ENCODE measurements at regions not wholly inside any gene's neighbourhood (a gene's known extent, or its start where the extent isn't known, plus 50 kb on each side); places are given as distances from the start of the nearest gene placed in this dataset.
"Not testable (repeated sequence)": the region's sequence is repeated elsewhere in the genome, so short reads cannot be mapped to it uniquely, and the experiment has no call there.

DNA sequence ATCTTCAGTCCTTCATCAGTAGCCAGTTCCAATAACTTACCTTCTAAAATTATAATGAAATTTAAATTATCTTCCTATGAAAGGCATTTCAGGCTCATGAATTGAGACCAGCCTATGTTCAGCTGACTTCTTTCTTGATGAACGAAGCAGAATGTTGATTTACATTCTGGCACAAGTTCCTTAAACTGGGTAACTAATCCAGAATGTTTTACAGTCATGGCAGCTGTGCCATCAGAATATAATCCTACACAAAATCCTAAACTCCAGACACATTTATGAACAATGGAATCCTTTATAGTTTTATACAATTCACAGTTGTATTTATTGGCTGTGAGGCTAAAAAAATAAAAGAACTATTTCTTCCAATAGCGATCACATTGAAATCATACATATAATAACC, 97.3 kb upstream of the CPM start:
- DNase-seq = no peak

DNA sequence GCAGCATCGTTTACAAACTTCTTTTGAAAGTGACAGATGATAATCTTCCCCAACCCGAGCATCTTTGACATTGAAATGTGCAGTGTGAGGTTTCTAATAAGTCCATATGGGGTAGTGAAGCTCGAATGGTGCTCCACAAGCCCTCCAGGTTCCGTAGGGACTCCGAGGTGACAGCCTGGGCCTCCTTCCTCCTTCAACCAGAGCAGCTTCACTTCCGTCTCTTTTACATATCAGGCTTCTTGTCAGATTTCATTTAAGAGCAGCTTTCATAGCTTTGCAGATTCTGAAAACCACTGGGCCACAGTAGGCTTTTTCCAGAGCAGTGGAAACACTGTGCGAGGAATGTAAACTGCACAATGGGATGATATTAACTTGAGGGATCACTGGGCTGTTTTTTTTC, 103.6 kb upstream of the CPM start:
- DNase-seq = no peak

DNA sequence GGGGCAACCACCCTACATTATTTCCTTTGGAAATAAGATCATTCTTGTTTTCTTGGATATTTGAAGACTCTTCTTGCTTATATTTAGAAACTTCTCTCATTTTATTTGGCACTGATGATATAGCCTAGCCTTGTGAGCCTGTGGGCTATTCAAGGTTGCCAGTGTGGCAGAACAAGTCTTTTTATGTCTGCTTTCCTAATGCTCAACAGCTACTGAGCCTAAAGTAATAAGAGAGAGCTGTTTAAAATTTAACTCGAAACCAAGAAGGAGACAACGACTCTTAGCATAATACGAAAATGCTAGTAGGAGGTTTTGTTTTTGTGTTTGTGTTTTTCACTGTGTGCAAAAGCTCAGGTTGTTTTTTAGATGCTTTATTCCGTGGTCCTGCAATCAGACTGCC, 104.0 kb upstream of the CPM start:
- no peak for DNase-seq

GRCh38 chr12:69039911-69040310, 106.9 kb upstream of the CPM start:
- DNase-seq = peak; percentile 43

DNA sequence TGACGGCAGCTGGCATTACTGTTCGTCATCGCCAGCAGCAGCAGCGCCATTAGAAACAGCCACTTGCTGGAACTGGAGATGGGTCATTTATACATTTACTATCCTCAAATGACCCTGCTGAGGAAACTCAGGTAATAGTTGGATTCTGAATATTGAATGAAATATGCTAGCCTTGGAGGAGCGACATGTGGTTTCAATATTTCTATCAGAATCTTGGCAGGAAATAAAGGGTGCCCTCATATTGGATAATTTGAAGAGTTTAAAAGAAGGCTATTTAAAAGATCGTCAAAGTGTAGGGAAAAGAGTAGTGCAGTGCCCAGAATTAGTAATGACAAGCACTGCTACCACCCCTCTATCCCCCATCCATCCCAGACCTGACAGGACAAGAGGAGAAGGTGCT, 109.6 kb upstream of the CPM start:
- DNase-seq = no peak

- no peak for DNase-seq
Measured at GRCh38 chr12:69042970-69043369, 110.0 kb upstream of the CPM start.

DNA sequence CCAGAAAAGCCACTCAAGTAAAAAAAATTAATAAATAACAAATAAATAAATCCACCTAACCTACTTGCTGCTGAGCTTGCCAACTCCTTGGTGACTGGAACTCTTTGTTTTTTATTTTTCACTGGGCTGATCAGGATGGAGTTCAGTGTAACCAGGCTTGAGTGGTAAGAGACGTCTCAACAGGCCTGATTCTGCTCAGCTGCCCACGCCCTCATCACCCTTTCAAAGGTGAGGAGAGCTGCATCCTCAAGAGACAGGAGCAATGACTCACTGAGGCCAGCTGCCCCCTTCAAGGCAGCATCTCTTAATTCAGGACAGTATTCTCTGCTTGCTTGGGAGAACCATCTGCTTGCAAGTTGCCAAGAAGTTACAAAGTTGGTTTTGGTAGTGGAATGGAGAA, 111.9 kb upstream of the CPM start:
- no peak for DNase-seq

- no peak for DNase-seq
Measured at GRCh38 chr12:69045430-69045829, 112.5 kb upstream of the CPM start.

DNA sequence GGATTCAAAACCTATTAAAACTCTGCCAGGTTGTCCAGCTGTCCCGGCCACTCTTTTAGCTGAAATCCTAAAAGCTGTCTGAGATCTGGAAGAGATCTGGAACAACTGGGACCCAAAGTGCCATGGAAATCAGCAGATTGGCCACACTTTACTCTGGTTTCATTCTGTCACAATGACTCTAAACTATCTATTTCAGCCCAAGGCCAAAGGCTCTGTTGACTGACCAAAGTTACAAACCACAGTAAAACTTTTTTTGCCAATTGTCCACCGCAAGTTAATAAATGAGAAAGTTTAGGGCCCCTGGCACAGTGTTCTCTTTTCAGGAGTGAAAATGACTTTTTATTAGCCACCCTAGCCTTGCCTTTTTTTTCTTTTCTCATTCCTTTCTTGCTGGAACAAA, 113.4 kb upstream of the CPM start:
- DNase-seq = no peak

GRCh38 chr12:69046920-69047319, 113.9 kb upstream of the CPM start:
- DNase-seq = no peak

DNA sequence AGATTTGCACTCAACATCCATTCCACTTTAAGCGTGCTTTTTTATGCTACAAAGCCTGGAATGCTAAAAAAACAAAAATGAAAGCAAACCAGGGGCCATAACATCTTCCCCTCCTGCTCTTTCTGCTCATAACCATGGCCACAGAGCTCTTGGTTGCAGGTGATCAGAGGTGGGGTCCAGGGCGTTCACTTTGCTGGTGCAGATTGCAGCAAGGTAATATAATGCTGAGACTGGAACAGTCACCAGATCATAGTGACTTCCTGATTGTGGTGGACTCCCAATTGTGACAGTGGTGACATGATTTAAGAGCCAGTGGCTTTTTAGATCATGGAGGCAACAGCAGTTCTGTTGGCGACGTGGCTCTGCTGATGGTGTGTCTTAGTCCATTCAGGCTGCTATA, 115.0 kb upstream of the CPM start:
- no peak for DNase-seq

- DNase-seq = not testable (repeated sequence)
Measured at GRCh38 chr12:69049855-69050254, 116.9 kb upstream of the CPM start.

DNA sequence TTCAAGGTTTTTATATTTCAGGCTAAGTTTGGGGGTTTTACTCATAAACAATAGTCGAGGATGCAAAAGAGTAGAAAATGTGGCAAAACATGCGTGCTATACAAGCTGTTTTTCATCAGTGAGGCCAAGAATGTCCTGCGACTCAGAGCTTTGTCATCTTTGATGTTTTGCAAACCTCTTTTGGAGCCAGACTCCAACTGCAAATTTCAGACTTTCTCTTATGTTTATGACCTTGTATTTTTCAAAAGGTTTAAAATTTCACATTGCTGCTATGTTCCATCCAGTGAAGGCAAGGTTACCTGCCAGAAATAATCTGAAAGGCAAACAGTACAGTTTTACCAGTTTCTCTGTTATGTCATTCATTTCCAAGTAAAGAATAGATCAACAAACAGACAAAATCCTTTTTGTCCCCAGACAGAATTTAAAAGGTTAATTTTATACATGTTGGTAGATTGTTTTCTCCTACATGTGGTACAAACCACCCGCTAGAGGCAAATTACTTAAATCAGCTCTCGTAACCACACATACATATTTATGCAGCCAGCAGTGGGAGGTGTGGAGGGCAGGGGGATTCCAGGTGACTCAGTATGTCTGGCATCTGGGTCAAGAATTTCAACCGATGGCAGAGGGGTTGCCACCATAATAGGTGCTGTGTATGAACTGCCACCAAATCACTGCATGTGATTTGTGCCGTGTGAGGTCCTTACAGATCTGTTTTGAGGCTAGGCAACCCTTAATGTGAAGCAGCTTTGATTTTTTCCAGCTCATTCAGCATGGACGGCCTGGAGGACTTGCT, 119.8 kb upstream of the CPM start:
- no peak for DNase-seq

- DNase-seq = no peak
Measured at GRCh38 chr12:69054343-69055056, 121.5 kb upstream of the CPM start.

DNA sequence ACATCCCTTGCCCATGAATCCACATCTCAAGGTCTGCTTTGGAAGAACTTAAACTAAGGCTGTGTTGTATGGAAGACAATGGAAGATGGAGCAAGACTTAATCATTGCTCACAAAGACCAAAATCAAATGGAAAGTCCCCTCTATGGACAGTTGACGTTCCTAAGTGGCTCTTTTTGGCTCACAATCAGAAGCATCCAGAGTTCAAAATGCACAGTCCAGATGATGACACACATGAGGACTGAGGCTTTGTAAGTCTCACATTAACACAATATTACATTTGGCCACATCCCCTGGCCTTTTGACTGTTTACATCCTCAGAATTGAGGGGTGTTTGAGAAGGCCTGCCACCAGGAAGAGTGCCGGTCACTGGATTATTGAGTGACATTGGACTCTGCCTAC, 122.3 kb upstream of the CPM start:
- no peak for DNase-seq

DNA sequence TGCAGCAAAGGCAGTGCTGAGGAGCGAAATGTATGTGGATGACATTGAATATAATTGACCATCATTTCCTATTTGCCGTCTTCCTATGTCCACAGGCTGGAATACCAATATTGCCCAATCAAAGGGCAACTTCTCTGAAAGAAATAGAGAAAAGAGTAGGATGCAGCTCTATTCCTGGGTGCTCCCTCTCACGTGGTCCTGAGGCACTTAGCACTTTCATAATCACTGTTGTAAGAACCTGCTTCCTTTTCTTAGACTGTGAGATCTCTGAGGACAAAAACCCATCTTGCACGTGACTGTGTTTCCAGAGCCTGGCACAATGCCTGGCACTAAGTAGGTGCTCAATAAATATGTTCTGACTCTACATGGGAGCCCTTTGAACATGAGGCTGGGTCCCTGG, 122.7 kb upstream of the CPM start:
- DNase-seq = no peak

DNA sequence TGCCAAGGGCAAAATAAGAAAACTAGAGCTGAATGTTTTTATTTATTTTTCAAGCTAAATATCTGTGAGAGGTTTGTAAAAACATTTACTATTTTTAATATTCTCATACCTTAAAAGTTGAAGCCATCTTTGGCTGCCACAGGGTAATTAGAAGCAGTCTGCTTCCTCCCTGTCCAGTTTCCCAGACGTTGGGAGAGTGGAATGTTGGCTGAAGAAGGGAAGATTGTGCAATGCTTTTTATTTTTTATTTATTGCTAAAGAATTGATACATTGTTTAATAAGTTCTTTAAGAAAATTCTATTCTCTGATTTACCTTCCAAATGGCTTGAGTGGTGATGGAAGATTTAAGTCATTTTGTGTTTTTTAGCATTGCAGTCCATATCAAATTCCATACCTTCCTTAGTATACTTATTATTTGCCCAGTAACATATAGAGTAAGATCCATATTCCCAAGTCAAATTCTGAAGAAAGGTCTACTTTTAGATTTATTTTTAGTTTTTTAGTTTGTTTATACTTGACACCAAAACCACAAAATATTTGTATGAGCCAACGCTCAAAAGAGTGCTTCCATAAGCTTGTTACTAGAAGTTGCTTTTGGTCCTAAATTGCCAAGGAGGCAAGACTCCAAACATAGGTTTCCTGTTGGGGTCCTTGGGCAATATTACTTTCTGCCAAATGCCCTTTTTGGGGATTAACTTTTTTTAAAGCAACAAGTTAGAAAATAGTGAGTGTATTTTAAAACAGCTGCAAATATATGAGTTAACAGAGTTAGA, 124.0 kb upstream of the CPM start:
- no peak for DNase-seq

- no peak for DNase-seq
Measured at GRCh38 chr12:69057742-69058141, 124.8 kb upstream of the CPM start.

DNA sequence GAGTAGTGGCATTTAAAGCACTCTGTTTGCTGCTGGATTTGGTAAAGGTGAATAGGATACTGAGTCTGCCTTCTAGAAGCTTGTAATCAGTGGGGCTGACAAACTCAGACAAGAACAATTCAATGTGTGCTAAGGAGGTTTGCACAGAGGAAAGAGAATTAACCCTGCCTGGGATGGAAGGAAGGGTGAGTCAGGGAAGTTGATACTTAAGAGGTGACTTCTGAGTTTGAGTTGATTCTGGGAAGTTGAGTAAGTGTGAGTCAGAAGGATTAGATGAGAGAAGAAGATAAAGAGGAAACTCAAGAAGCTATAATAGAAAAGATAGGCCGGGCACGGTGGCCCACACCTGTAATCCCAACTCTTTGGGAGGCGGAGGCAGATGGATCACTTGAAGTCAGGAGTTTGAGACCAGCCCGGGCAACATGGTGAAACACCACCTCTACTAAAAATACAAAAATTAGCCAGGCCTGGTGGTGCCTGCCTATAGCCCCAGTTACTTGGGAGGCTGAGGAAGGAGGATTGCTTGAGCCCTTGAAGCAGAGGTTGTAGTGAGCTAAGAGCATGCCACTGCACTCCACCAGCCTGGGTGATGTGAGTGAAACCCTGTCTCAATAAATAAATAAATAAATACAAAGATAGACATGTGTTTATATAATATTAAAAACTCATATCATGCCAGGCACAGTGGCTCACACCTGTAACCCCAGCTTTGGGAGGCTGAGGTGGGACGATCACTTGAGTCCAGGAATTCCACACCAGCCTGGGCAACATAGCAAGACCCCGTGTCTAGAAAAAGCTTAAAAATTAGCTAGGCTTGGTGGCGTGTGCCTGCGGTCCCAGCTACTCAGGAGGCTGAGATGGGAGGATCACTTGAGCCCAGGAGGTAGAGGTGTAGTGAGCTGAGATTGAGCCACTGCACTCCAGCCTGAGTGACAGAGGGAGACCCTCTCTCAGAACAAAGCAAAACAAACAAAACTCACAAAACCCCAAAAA, 126.8 kb upstream of the CPM start:
- no peak for DNase-seq

DNA sequence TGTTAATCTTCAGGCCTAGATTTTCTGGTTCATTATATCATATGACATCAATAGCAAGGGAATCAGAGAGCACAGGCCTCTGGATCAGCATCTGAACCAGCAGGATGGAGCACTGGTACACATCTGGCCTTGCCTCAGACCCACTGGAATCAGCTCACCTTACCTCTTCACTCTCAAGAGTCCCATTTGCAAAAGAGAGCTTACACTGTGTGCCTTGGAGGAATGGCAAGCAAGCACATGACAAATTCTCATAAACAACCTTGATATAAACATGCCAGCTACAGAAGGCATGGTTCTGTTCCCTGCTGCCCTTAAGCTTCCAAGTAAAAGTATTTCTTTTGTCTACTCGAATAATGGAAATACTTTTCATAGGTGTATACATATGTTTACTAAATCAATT, 128.6 kb upstream of the CPM start:
- no peak for DNase-seq

GRCh38 chr12:69062621-69063237, 129.8 kb upstream of the CPM start:
- DNase-seq = no peak
